T follicular helper cell (primary cell): ENCODE measurements at regions not wholly inside any gene's neighbourhood (a gene's known extent, or its start where the extent isn't known, plus 50 kb on each side); places are given as distances from the start of the nearest gene placed in this dataset.

Experiments used
- DNase-seq: peaks from one replicate; pipeline ENCODE4 v3.0.0-alpha.2; 2020; ENCODE audit warnings: low read depth

DNA sequence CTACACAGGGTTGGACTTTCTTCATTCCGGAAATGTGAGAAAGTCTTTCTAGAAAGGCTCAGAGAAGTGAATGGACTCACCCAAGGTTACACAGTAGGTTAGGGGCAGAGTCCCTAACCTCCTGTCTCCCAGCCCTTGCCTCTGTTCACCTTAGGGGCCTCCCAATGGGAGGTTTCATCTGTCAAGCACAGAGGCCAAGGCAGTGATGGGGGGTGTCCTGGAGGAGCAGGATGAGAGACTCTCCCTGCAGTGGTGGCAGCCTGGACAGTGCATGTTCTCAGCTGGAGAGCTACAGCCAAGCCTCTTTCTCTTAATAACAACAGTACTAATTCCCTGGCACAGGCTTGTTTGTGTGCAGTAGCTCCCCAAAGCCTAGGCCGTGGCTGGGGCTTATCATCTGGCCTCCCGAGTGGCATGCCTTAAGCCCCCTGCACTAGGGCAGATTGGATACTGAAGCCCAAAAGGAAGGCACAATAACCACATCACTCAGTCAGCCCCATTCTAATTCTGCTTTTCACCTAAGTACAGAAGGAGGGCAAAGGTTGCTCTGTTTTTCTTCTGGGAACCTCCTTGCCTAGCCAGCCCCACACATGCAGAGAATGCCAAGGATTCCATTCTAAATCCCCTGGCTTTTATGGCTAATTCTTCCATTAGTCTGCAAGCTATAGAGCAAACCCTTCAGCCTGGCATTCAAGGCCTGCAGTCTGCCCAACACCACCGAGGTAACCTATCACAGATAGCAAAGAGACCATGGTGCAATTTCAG is 50.2 kb upstream of the XPA start:
- DNase-seq: no peak

GRCh38 chr9:97748525-97748924 is 51.4 kb upstream of the XPA start:
- DNase-seq: no peak

DNA sequence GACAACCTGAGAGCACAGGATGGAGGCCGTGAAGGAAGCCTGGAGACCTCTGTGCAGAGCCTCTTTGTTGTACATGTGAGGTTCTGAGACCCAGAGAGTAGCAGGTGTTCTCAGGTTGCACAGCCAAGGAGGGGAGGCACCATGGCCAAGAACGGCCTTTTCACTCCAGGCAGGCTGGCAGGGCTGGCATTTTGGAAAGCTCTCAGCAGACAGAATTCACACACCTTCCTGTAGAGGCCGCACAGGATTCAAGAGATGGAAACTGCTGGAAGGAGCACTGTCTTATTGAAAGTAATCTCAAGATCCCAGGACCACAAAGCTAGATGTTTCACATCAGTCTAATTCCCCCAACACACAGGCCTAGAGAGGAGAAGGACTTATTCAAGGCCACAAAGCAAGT is 52.8 kb upstream of the XPA start:
- DNase-seq: no peak

DNA sequence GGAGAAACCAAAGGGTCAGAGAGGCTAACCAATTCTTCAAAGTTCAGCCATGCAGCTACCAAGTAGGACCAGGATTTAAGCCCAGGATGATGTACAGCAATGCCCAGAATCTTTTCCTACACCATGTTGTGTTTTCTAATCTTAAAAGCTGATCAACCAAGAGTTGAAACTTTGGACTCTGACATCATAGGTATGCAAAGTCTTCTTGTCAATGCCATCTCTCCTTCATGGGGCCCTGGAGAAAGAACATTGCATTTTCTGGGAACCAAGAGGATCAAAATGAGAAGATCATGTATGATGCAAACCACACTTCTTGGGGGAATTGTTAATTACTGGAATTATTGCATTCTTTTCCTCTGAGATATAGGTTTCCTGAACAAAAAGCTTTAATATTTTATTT is 54.4 kb upstream of the XPA start:
- DNase-seq: no peak

- no peak for DNase-seq
Measured at GRCh38 chr9:97752274-97752673, 55.1 kb upstream of the XPA start.

DNA sequence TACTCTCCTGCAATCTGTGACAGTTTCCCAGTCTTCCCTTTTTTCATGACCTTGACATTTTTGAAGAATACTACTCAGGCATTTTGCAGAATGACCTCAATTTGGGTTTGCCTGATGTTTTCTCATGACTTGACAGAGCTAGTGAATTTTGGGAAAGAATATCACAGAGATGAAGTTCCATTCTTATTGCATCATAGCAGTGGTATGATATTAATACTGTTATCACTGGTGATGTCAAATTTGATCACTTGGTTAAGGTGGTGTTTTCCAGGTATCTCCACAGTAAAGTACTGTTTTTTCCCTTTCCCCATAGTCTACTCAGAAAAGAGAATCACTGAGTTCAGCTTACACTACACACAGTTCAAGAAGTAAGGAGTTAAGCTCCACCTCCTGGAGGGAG is 56.2 kb upstream of the XPA start:
- no peak for DNase-seq

DNA sequence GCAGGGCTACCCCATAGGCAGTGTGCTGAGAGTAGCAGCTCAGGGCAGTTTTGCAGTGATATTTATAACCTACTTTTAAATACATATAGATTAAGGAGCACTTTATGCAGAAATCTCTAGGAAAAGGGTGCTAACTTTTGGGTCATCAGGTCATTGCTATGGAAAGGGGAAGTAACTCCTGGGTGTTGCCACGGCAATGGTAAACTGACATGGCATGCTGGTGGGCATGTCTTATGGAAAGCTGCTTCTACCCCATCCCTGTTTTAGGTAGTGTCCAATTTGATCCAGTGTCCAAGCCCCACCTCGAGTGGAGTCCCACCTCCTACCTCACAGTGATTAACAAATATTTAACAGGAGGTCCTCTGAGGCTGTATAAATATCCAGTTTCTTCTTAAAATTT is 56.8 kb upstream of the XPA start:
- DNase-seq: no peak

- no peak for DNase-seq
Measured at GRCh38 chr9:97755618-97756267, 58.6 kb upstream of the XPA start.

DNA sequence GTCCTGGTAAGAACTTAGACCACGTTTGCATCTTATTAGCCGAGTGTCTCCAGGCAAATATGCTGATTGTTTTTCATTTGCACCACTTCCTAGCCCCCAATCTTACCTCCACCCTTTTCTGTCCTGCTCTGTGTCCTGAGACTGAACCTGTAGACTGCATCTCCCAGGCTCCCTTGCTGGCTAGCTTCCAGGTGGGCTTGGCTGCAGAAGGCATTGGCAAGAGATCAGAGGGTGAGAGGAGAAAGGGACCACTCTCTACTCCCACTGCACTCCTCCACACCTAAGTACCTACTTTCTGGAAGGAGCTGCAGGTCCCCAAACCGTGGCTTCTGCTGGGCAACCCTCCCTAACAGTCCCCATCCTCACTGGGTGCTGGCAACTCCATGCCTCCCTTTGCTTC is 59.9 kb upstream of the XPA start:
- DNase-seq: no peak

DNA sequence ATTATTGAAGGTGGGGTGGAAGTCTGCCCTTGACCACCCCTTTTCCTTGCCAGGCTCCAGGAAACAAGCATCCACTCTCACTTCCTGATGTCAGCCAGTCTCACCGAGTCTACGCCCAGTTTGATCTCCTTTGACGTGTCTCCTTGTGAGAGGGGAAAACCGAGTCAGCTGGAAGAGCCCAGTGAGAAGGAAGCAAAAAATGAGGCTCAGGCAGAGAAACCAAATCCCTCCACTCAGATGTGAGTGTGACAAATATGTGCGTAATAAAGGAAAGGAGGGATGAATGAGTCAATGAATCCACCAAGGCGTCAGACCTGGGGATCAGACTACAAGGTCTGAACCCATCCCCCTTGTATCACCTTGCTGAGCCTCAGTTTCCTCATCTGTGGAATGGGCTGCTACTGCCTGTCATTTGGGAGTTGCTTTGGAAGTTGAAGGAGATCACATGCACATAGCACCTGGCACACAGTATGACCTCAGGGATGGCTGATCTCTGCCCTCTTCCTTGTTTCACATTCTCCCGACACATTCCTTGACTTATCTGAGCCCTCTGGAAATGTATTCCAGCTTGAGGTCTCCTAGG is 61.3 kb upstream of the XPA start:
- DNase-seq: no peak

GRCh38 chr9:97759581-97760288 is 62.6 kb upstream of the XPA start:
- no peak for DNase-seq

DNA sequence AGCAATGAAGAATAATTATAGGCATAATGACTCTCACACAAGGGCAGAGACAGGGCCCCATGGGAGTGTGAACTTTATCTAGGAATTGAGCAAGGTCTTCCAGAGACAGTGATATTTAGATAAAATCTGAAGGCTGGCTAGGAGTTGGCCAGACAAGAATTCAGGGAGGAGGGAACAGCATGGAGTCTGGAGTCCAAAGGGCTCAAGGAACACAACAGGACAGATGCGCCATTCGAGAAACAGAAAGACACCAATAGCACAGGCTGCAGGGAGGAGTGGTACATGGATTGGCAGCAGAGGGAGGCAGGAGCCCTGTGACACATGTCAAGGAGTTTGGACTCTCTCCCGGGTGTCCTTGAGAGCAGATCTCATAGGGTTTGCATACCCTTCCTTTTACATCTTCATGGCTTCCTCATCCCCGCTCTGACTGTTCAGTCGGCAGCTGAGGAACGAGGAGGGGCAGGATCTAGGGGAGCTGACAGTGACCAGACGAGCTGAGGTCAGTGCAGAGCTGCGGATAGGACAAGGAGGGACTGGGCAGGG is 64.0 kb upstream of the XPA start:
- DNase-seq: no peak

- no peak for DNase-seq
Measured at GRCh38 chr9:97761879-97762278, 64.7 kb upstream of the XPA start.

DNA sequence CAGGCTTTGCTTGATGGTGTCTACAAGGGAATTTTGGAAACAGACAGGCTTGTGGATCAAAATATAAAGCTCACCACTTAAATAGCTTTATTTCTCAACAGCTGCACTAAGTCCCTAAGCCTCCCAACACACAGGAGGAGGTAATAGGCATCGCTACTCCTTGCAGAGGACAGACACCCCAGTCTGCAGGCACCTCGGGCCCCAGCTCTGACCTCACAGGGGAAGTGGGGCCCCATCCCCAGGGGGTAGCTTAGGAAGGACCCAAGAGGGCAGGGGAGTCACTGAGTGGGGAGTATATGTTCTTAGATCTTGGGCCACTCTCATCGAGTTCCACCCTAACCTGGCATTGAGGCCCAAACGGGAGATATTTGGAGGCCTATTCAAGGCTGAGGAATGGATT is 66.7 kb upstream of the XPA start:
- no peak for DNase-seq

DNA sequence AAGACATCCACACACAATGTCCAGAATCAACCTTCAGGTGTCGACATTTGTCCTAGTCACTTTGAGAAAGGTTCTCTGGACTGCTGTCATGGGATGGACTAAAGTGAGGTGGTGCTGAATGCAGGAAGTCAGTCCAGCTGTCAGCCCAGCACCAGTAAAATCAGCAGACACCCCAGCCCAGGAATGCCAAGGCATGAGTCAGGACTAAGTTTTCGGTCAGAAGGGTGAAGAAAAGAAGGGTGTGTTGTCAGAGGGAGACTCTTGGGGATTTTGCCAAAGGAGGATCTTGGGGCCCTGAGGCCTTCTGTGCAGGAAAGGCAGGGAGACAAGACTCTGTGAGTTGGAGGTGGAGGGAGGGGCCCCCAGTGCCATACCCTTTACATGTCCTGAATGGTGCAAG is 69.0 kb upstream of the XPA start:
- no peak for DNase-seq

DNA sequence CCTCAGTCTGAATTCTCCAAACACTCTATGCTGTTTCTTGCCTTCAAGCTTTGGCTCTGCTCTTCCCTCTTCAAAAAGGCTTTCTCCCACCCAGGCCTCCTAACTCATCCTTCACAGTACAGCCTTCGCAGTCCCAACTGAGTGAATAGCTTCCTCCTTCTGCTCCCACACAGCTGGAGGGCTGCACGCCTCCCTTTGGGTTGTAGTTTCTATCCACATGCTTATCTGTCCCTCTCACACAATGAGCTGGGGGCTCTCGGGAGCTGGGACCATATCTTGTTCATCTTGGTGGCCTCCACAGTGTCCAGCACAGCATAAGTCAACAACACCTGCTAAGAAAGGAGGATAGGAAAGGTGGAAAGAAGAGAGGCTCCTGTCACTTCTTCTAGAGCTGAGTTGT is 69.5 kb upstream of the XPA start:
- DNase-seq: no peak

GRCh38 chr9:97767891-97768290 is 70.8 kb upstream of the XPA start:
- DNase-seq: no peak

- DNase-seq: no peak
Measured at GRCh38 chr9:97768746-97769145, 71.6 kb upstream of the XPA start.

GRCh38 chr9:97769208-97769607 is 72.1 kb upstream of the XPA start:
- DNase-seq: no peak

- no peak for DNase-seq
Measured at GRCh38 chr9:97770808-97771372, 73.8 kb upstream of the XPA start.

GRCh38 chr9:97771641-97772040 is 74.5 kb upstream of the XPA start:
- no peak for DNase-seq

- no peak for DNase-seq
Measured at GRCh38 chr9:97772145-97772544, 75.0 kb upstream of the XPA start.
